Activated T-cell treated with anti-CD3 and anti-CD28 coated beads, Interleukin-2, amount 50 U/mL, for 48 hours (primary cell): ENCODE measurements at regions not wholly inside any gene's neighbourhood (a gene's known extent, or its start where the extent isn't known, plus 50 kb on each side); places are given as distances from the start of the nearest gene placed in this dataset.
A peak's percentile ranks its signal among the peaks of the same experiment; 100 is the strongest.

Experiments
- DNase-seq, 2 experiments: peaks; one replicate each; pipeline ENCODE4 v3.0.0-alpha.2; 2020

DNA sequence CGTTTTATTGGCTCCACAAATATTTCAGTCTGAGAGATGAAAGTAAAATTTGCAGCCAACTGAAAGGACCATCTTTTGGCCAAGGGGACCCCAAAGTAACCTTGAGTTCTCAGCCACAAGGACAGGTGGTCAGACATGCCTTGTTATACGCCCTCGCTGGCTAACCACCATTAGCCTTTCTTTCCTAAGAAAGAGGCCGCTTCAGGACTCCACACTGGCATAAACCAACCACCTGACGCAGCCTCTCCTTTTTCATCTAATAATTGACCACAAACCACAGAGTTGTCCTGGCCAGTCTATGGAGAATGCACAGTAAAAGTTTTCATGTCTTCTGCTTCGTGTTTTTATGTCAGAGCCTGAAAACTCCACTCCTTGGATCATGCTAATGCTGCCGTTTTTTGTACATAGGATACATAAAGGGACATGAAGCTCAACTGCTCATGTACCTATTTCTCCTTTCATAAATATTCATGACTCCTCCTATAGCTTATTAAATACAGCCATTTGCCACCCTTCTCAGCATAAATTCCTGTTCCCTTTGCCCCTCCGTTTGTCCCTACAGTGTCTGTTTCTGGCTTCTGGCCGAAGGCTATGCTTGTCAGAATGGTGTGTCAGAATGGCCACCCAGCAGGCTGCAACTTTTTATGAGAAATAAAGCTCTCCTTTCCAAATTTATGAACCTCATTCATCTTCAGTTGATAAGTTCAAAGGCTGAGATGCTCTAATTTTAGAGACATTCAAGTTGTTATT is 374.1 kb upstream of the RBMS3 start:
- no peak for DNase-seq

DNA sequence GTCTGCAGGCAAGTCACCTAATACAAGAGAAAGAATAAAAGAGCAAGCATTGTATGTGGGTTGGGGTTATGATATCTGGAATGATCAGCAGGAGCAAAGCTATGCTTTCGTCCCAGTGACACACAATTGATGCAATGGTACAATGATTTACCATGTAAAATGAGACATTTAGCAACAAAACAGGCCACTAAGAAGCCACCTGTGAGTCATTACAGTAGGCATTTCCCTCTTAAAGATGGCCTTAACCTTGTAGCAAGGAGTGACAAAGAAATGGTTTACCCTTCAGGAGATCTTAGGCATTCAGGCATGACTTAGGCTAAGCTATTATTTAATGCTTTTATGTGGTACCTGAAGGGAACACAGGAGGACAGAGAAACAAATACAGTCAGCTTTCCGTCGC is 373.3 kb upstream of the RBMS3 start:
- DNase-seq, result no peak

GRCh38 chr3:28912120-28912885 is 368.6 kb upstream of the RBMS3 start:
- no peak for DNase-seq

DNA sequence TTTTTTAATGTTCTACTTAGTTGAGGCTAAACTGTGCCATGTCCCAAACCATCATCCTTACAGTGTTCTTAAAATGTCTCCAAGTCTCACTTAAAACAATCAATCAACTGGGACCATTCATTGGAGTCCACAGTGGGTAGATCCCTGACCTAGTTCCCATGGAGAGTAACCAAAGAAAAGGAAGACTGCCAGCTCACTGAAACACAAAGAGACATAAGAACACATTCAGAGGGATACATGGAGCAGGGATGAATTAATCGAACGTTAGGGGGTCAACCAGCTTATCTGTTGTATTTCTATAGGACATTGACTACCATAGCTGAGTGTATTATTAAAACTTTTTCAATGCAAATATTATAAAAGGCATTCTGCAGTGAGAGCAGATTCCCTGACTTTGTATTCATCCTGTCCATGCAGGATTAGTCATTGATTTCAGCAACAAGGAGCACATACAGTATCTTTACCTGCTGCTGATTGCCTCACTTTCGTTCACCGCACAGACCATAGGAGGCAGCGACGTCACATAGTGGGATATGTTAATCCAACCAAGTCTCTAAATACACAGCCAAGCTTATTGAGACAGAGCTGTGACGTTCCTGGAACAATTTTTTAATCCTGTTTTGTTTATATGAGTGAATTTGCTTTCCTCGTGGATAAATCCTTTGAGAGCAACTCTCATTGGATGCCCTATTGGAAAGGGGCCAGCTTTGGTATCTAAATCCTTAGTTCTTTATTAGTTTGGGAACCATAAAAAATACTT is 364.9 kb upstream of the RBMS3 start:
- DNase-seq, result peak in 1 of 2 experiments; percentile 28

- DNase-seq, result peak in 1 of 2 experiments; percentile 32
Observed at GRCh38 chr3:28916713-28917499, 364.0 kb upstream of the RBMS3 start.

GRCh38 chr3:28917895-28918475 is 362.9 kb upstream of the RBMS3 start:
- DNase-seq, result no peak

- no peak for DNase-seq
Observed at GRCh38 chr3:28922376-28922775, 358.5 kb upstream of the RBMS3 start.

GRCh38 chr3:28923994-28924393 is 356.9 kb upstream of the RBMS3 start:
- DNase-seq, result no peak

DNA sequence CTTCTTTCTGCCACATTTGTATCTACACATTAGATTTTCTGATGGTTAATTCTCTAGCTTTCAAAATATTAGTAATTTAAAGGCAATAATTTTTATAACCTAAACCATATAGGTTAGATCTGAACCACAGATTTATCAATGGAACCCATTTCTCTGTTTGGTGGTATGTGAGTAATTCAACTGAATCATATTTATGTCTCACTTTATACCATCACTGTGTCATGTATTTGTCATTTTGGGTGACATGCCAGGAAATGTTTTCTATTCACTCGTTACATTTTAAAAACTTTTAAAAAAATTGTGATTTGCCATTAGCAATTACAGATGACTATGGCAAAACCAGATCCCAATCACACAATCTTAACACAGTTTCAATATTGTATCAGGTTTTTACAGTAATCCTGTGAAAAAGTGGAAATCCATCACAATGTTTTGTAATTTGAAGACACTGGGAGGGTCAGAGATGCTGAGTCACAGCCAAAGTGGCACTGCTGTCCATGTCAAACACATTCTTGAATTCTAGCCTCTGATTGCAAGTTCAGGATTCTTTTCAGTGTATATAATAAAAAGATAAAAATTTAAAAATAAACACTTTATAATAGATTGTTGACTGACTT is 356.0 kb upstream of the RBMS3 start:
- DNase-seq, result no peak

DNA sequence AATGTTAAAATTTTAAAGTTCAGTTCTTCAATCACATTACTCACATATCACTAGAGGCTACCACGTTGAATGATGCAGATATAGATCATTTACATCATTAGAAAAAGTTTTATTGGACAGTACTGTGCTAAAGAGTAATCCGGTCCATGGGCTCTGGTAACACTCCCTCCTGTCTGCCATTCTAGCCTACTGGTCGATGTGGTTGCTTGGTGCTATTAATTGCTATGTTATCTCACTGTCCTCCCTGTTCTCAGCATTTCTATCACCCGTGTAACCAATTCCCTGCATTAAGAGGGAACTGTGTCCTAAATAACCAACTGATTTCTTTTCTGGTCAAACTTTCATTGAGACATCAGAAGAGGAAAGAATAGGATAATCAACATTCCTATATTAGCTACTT is 347.5 kb upstream of the RBMS3 start:
- DNase-seq, result no peak

- DNase-seq, result no peak
Observed at GRCh38 chr3:28934126-28934813, 346.6 kb upstream of the RBMS3 start.

DNA sequence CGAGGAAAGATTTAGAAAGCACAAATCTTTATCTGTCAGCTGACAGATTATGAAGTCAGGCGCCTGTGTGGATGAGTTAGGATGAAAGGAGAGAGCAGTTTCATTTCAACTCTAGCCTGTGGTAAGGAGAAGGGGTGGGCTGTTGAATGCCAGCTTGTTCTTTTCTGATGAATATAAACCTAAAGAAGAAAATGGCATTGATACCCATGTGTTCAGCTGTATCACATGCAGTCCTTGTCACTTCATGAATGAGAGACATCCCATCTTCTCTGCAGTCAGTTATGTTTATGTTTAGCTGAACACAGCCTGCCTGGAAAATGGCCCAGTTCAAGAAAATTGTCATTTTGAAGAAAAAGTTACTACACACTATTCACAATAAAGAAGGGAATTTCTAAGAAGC is 345.7 kb upstream of the RBMS3 start:
- DNase-seq, result no peak

DNA sequence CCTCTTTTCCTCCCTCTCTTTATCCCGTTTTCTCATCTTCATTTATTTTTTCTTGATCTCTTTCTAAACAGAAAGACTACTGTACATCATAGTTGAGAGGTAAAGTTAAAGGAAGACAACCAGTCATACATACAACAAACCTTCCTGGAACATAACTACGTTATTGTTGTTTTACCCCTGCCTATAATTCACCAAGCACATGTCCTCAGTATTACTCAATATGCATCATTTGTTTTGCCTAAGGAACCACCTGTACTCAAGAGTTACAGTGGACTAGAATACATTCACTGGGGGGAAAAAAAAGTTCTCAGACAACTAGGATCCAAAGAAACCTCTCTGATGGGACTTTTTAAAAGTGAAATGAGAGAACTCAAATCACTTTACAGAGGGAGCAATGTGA is 344.7 kb upstream of the RBMS3 start:
- DNase-seq, result no peak

DNA sequence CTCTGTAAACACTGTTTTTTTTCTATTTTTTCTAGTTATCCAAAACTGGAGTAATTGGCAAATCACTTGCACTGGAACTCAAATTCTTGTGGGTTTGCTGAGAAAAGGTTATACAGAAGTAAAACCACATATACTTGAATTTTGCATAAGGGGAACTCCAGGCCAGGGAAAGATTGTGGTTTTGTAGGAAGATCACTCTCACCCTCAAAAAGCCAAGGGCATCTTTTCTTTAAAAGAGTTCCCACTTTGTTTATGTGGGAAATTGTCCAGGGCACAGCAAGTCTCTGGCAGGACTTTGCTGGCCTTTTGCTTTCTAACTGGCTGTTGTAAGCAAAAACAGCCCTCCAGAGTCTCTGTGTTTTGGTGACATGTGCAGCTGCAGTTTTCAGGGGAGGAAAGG is 340.3 kb upstream of the RBMS3 start:
- no peak for DNase-seq

GRCh38 chr3:28940994-28941393 is 339.9 kb upstream of the RBMS3 start:
- DNase-seq, result no peak

- no peak for DNase-seq
Observed at GRCh38 chr3:28947061-28947460, 333.8 kb upstream of the RBMS3 start.

DNA sequence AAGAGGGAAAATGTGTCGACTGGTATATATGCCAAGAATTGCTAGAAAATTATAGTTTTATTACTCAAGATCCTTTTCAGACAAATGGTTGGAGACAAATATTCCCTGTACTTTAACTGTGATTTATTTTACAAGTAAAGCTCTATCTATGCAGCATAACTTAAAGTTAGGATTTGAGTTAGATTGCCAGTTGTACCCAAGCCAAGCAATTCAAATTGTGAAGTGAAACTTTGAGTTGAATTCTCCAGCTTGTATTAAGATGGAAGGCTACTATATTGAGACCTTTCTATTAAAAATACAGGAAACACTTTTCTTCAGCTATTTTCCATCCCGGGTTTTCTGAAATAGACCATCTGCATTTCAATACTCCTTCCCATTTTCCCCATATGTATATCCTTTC is 333.1 kb upstream of the RBMS3 start:
- DNase-seq, result no peak

- DNase-seq, result no peak
Observed at GRCh38 chr3:28948685-28949084, 332.2 kb upstream of the RBMS3 start.

DNA sequence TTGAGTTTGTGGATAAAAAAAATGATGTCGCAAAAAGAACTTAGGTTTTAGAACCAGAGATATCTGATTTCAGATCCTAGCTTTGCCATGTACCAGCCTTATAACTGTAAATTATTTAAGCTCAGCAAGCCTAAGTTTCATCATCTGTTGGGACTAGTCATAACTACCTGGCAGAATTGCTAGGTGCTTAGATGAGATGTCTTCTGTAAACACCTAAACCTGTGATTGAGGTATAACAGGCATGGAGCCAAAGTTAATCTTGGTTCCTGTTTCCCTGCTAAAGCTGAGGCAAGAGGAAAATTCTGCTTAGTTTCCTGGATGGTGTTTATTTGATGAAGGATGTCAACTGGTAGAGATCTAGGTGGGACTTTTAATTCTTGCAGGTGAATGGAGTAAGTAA is 331.3 kb upstream of the RBMS3 start:
- no peak for DNase-seq

DNA sequence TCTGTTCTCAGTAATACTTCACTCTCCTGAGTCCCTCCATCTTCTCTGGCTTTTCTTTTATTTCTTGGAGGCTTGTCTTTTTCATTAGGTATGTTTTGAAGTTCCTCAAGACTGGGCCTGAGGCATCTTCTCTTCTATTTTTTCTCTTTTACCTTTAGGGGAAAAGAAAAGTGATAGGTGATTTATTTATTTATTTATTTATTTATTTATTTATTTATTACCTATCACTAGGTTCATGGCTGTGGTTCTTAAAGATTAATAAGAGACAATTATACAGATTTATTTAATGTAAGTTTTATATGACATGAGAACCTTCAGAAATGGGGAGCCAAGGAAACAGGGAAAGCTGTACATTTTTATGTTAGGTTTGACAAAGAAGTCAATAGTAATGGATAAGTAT is 330.3 kb upstream of the RBMS3 start:
- no peak for DNase-seq

GRCh38 chr3:28951772-28952556 is 328.9 kb upstream of the RBMS3 start:
- DNase-seq, result no peak
